SK-N-SH (cell line): ENCODE measurements at regions not wholly inside any gene's neighbourhood (a gene's known extent, or its start where the extent isn't known, plus 50 kb on each side); places are given as distances from the start of the nearest gene placed in this dataset.

ENCODE experiments used
- CTCF ChIA-PET: fragments of 300-600, 350-600 bp; formaldehyde crosslinking; extraction: SDS; loops from one replicate; lab custom pipeline; 2021; lab: Yijun Ruan, JAX
- POLR2A ChIA-PET: fragments of 350-600 bp; sonication (Branson Sonifier 250); formaldehyde crosslinking; extraction: SDS; loops from one replicate; lab custom pipeline; 2020; ENCODE audit warnings: antibody characterized with exemption, inconsistent platforms; lab: Yijun Ruan, JAX
- DNase-seq: peaks from one replicate; pipeline ENCODE4 v3.0.0; 2012
- H2AFZ ChIP-seq: fragments of 200-600 bp; sonication (generic); 2 replicates; pipeline ENCODE4 v1.8.1; 2016; ENCODE audit warnings: antibody characterized with exemption, mild to moderate bottlenecking, low read depth
- H3F3A ChIP-seq: fragments of 200-600 bp; sonication (generic); replicated peaks from 2 replicates; pipeline ENCODE3; 2016; ENCODE audit warnings: antibody characterized with exemption, mild to moderate bottlenecking; ENCODE audit not compliant: insufficient read depth
- H3K27ac ChIP-seq, 2 experiments: fragments of 200-500 bp in 1 of 2; fragments of 200-600 bp in 1 of 2; sonication (Bioruptor generic) in 1 of 2; sonication (generic), shearing (Covaris generic) in 1 of 2; 2 replicates each; pipeline versions ENCODE4 v1.5.1 to v1.6.1; 2014 to 2016; ENCODE audit warnings: low read depth in 2 of 2, inconsistent platforms in 1 of 2, low read length in 1 of 2, mild to moderate bottlenecking in 1 of 2, mixed read lengths in 1 of 2
- H3K27me3 ChIP-seq: fragments of 200-600 bp; sonication (generic), shearing (Covaris generic); 2 replicates; pipeline ENCODE4 v1.6.1; 2016; ENCODE audit warnings: mixed run types; ENCODE audit not compliant: insufficient read depth
- H3K36me3 ChIP-seq, 2 experiments: fragments of 200-500 bp in 1 of 2; fragments of 200-600 bp in 1 of 2; sonication (Bioruptor generic) in 1 of 2; sonication (generic) in 1 of 2; replicated peaks in 1 of 2; 2 replicates each; pipeline versions ENCODE3 to v1.5.1; 2014 to 2016; ENCODE audit warnings: low read length in 1 of 2, mild to moderate bottlenecking in 1 of 2; ENCODE audit not compliant: insufficient read depth in 2 of 2, control insufficient read depth in 1 of 2
- H3K4me1 ChIP-seq, 2 experiments: fragments of 200-500 bp in 1 of 2; fragments of 200-600 bp in 1 of 2; sonication (Bioruptor generic) in 1 of 2; sonication (generic), shearing (Covaris generic) in 1 of 2; 2 replicates each; pipeline versions ENCODE4 v1.5.1 to v1.6.1; 2014 to 2016; ENCODE audit warnings: low read depth in 1 of 2, low read length in 1 of 2, mixed run types in 1 of 2; ENCODE audit not compliant: insufficient read depth in 2 of 2, control insufficient read depth in 1 of 2
- H3K4me2 ChIP-seq: fragments of 200-600 bp; sonication (generic), shearing (Covaris generic); 2 replicates; pipeline ENCODE4 v1.6.1; 2017; ENCODE audit warnings: mixed run types
- H3K4me3 ChIP-seq, 2 experiments: fragments of 200-500 bp in 1 of 2; fragments of 200-600 bp in 1 of 2; sonication (Bioruptor generic) in 1 of 2; sonication (generic), shearing (Covaris generic) in 1 of 2; 2 replicates each; pipeline versions ENCODE4 v1.5.1 to v1.8.1; 2014 to 2016; ENCODE audit warnings: low read depth in 2 of 2, inconsistent platforms in 1 of 2, low read length in 1 of 2, mild to moderate bottlenecking in 1 of 2, mixed read lengths in 1 of 2, moderate library complexity in 1 of 2
- H3K79me2 ChIP-seq: fragments of 200-600 bp; sonication (generic); 2 replicates; pipeline ENCODE4 v1.8.1; 2017; ENCODE audit warnings: mild to moderate bottlenecking; ENCODE audit not compliant: insufficient read depth
- H3K9ac ChIP-seq: fragments of 200-600 bp; sonication (generic); 2 replicates; pipeline ENCODE4 v1.6.1; 2017; ENCODE audit warnings: mixed run types
- H3K9me2 ChIP-seq: fragments of 200-600 bp; sonication (generic); 2 replicates; pipeline ENCODE4 v1.6.1; 2017; ENCODE audit warnings: mixed run types
- H3K9me3 ChIP-seq: fragments of 200-600 bp; sonication (generic); 2 replicates; pipeline ENCODE4 v1.6.1; 2017; ENCODE audit warnings: mixed run types, mild to moderate bottlenecking, moderate library complexity
- H4K20me1 ChIP-seq: fragments of 200-600 bp; sonication (generic); 2 replicates; pipeline ENCODE4 v1.6.1; 2017; ENCODE audit warnings: mild to moderate bottlenecking, mixed run types; ENCODE audit not compliant: insufficient read depth
- EP300 ChIP-seq, 2 experiments: IDR thresholded peaks; 2 replicates each; pipeline versions ENCODE4 v1.4.0 to v1.6.1; 2012; ENCODE audit warnings: borderline replicate concordance in 1 of 2, low read depth in 1 of 2, low read length in 1 of 2
- MEF2A ChIP-seq: IDR thresholded peaks from 2 replicates; pipeline ENCODE4 v1.4.0; 2012; ENCODE audit warnings: low read depth, borderline replicate concordance
- NFIC ChIP-seq: IDR thresholded peaks from 2 replicates; pipeline ENCODE4 v1.4.0; 2012; ENCODE audit warnings: borderline replicate concordance
- RAD21 ChIP-seq: IDR thresholded peaks from 2 replicates; pipeline ENCODE4 v1.6.1; 2012; ENCODE audit warnings: mild to moderate bottlenecking, low read length
- RFX5 ChIP-seq: IDR thresholded peaks from 2 replicates; pipeline ENCODE4 v1.6.1; 2012; ENCODE audit warnings: mild to moderate bottlenecking, improper control_type of control experiment, low read length
- SMC3 ChIP-seq: IDR thresholded peaks from 2 replicates; pipeline ENCODE4 v1.6.1; 2012; ENCODE audit warnings: low read depth, low read length, improper control_type of control experiment
- TCF12 ChIP-seq: IDR thresholded peaks from 2 replicates; pipeline ENCODE4 v1.4.0; 2012
- YY1 ChIP-seq: IDR thresholded peaks from 2 replicates; pipeline ENCODE4 v1.4.0; 2012; ENCODE audit warnings: low read depth, mild to moderate bottlenecking
- WGBS: methylation state at CpG from one replicate; pipeline ENCODE4 v1.1.6; 2017; ENCODE audit warnings: low lambda C conversion rate; 5-methylcytosine and 5-hydroxymethylcytosine counted together
- TF ChIP-seq, protein P1 (sequence below): IDR thresholded peaks from 2 replicates; pipeline ENCODE4 v1.6.1; 2012; ENCODE audit warnings: mild to moderate bottlenecking, low read depth, low read length, moderate library complexity
- TF ChIP-seq, protein P2 (sequence below): fragments of 200-600 bp; sonication (generic); IDR thresholded peaks from 2 replicates; pipeline ENCODE4 v1.6.1; 2017; ENCODE audit warnings: antibody characterized with exemption, mild to moderate bottlenecking, moderate library complexity

DNA sequence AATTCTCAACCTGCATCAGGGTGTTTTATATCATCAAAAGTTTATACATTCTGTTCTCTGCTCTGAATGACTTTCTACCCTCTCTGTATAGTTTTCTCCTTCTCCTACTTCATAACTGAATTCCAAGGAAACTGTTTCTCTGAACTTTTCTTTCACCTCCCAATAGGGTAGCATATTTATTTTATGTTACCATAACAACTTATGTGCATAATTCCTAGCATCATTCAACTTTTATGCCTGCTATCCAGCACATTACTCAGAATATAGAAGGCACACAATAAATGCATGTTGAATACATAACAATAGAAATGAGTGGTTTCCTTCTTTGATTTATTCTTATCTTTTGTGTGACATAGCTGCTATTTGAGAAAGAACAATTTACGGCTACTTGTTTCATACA lies 2385.0 kb downstream of the PCDH9 start (continued):
- TF ChIP-seq, protein P1, sequence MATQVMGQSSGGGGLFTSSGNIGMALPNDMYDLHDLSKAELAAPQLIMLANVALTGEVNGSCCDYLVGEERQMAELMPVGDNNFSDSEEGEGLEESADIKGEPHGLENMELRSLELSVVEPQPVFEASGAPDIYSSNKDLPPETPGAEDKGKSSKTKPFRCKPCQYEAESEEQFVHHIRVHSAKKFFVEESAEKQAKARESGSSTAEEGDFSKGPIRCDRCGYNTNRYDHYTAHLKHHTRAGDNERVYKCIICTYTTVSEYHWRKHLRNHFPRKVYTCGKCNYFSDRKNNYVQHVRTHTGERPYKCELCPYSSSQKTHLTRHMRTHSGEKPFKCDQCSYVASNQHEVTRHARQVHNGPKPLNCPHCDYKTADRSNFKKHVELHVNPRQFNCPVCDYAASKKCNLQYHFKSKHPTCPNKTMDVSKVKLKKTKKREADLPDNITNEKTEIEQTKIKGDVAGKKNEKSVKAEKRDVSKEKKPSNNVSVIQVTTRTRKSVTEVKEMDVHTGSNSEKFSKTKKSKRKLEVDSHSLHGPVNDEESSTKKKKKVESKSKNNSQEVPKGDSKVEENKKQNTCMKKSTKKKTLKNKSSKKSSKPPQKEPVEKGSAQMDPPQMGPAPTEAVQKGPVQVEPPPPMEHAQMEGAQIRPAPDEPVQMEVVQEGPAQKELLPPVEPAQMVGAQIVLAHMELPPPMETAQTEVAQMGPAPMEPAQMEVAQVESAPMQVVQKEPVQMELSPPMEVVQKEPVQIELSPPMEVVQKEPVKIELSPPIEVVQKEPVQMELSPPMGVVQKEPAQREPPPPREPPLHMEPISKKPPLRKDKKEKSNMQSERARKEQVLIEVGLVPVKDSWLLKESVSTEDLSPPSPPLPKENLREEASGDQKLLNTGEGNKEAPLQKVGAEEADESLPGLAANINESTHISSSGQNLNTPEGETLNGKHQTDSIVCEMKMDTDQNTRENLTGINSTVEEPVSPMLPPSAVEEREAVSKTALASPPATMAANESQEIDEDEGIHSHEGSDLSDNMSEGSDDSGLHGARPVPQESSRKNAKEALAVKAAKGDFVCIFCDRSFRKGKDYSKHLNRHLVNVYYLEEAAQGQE, result no peak
- TF ChIP-seq, protein P2, sequence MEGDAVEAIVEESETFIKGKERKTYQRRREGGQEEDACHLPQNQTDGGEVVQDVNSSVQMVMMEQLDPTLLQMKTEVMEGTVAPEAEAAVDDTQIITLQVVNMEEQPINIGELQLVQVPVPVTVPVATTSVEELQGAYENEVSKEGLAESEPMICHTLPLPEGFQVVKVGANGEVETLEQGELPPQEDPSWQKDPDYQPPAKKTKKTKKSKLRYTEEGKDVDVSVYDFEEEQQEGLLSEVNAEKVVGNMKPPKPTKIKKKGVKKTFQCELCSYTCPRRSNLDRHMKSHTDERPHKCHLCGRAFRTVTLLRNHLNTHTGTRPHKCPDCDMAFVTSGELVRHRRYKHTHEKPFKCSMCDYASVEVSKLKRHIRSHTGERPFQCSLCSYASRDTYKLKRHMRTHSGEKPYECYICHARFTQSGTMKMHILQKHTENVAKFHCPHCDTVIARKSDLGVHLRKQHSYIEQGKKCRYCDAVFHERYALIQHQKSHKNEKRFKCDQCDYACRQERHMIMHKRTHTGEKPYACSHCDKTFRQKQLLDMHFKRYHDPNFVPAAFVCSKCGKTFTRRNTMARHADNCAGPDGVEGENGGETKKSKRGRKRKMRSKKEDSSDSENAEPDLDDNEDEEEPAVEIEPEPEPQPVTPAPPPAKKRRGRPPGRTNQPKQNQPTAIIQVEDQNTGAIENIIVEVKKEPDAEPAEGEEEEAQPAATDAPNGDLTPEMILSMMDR, result no peak
- TF ChIP-seq SMC3 (no peak), NFIC (no peak), TCF12 (no peak), YY1 (no peak), MEF2A (no peak)

DNA sequence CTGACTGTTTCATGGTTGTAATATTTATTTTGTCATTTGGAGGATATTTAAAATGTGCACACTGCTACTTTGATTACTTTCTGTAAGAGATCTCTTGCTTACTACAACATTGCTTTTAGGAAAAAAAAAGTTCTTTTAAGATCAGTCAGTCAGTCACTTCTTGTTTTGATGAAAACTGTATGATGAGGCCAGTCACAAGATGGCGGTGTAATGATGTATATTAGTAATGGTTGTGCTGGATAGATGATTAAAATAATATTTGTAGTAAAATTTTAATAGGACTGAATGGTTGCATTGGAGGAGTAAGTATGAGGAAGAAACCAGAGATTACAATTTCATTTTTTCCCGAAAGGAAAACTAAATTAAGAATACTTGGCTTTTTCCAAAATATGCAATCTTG lies 2411.1 kb downstream of the PCDH9 start:
- Histone ChIP-seq H4K20me1 (no peaks in the 10 kb centered on the region), H3K4me2 (no peak overlapping the region), H3F3A (no peaks in the 10 kb centered on the region), H3K9ac (no peak overlapping the region), H3K4me1 (no peaks in the 10 kb centered on the region), H3K27ac (no peak overlapping the region), H3K36me3 (peaks cover 0 to 3% of the 10 kb centered on the region in 2 experiments), H3K4me3 (no peak overlapping the region), H3K9me2 (no peaks in the 10 kb centered on the region), H2AFZ (peak overlapping the region; percentile 52; the same call in 1 of the 2 replicates), H3K79me2 (no peaks in the 10 kb centered on the region)
- POLR2A ChIA-PET, result no interaction called here
- WGBS, result 95% methylated on average over 2 of the region's 2 CpGs
- no peak for DNase-seq
- no peak for TF ChIP-seq EP300 (IDR thresholded peaks at IDR 0.05; ENCODE audit: borderline replicate concordance in 1 of 2, low read depth in 1 of 2, low read length in 1 of 2)
- TF ChIP-seq, protein P2, result peak; percentile 36
- no peak for TF ChIP-seq NFIC
- no peak for TF ChIP-seq RFX5
- TF ChIP-seq RAD21, result peak; percentile 41; the same call in 1 of the 2 replicates
- TF ChIP-seq, all 33 proteins: peak for 2
- Histone ChIP-seq H3K9me3 (no peaks in the 10 kb centered on the region), H3K27me3 (no peaks in the 10 kb centered on the region)
- CTCF ChIA-PET, result no interaction called here
